ENCODE measurements at regions not wholly inside any gene's neighbourhood (a gene's known extent, or its start where the extent isn't known, plus 50 kb on each side); places are given as distances from the start of the nearest gene placed in this dataset.

- CTCF ChIA-PET: no interaction called here
- DNase-seq: no peak
- ATAC-seq: no peak
- H3K4me3 Mint-ChIP-seq: no peak overlapping the region
- H3K27me3 Mint-ChIP-seq: no peaks in the 10 kb centered on the region
- H3K4me1 Mint-ChIP-seq: no peaks in the 10 kb centered on the region
- no peaks in the 10 kb centered on the region for H3K9me3 Mint-ChIP-seq (ENCODE audit: low read depth)
- H3K27ac Mint-ChIP-seq: no peak overlapping the region
- no peaks in the 10 kb centered on the region for H3K36me3 Mint-ChIP-seq
Measured at GRCh38 chr10:128602183-128602582, 476.0 kb upstream of the MKI67 start.

- no peaks in the 10 kb centered on the region for H3K9me3 Mint-ChIP-seq (ENCODE audit: low read depth)
- no peaks in the 10 kb centered on the region for H3K27me3 Mint-ChIP-seq
- no peaks in the 10 kb centered on the region for H3K4me1 Mint-ChIP-seq
- no peaks in the 10 kb centered on the region for H3K36me3 Mint-ChIP-seq
- DNase-seq (no peak), ATAC-seq (no peak)
- no peak overlapping the region for H3K4me3 Mint-ChIP-seq
- no peak overlapping the region for H3K27ac Mint-ChIP-seq
- CTCF ChIA-PET: no interaction called here
Measured at GRCh38 chr10:128604025-128604424, 477.8 kb upstream of the MKI67 start.

DNA sequence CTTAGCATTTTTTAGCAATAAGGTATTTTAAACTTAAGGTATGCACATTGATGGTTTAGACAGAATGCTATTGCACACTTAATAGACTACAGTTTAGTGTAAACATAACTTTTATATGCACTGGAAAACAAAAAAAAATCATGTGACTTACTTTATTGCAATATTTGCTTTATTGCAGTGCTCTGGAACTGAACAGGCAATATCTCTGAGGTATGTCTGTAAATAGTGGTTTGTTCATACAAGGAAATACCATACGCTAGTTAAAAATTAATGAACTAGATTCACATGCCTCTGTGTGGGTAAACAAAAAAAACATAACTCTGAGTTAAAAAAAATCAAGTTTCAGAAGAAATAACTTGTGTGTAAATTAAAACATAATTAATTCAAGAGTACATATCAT is 479.0 kb upstream of the MKI67 start:
- Mint-ChIP-seq H3K4me3 (no peak overlapping the region), H3K9me3 (ENCODE audit: low read depth) (no peaks in the 10 kb centered on the region), H3K4me1 (no peaks in the 10 kb centered on the region), H3K27me3 (no peaks in the 10 kb centered on the region), H3K27ac (no peak overlapping the region), H3K36me3 (no peaks in the 10 kb centered on the region)
- no peak for ATAC-seq
- CTCF ChIA-PET: no interaction called here
- DNase-seq: no peak

DNA sequence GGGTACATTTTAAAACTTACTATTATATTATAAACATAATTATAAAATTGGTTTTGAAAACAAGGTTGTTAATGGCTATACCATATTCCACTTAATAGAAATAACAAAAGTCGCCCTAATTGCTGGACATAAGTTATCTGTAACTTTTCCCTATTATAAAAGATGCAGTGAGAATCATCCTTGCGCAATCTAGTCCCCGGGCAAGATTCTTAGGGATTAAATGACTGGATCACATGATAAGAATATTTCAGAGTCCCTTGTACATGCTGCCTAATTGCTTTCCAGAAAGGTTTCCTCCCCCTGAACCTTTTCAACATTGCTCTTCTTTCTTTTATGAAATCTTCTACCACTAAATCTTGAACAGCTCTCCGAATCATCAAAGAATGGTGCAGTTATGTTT is 479.8 kb upstream of the MKI67 start:
- Mint-ChIP-seq H3K27ac (no peak overlapping the region), H3K4me3 (no peak overlapping the region), H3K4me1 (no peaks in the 10 kb centered on the region), H3K27me3 (no peaks in the 10 kb centered on the region), H3K9me3 (ENCODE audit: low read depth) (no peaks in the 10 kb centered on the region), H3K36me3 (no peaks in the 10 kb centered on the region)
- CTCF ChIA-PET: no interaction called here
- ATAC-seq (no peak), DNase-seq (no peak)

DNA sequence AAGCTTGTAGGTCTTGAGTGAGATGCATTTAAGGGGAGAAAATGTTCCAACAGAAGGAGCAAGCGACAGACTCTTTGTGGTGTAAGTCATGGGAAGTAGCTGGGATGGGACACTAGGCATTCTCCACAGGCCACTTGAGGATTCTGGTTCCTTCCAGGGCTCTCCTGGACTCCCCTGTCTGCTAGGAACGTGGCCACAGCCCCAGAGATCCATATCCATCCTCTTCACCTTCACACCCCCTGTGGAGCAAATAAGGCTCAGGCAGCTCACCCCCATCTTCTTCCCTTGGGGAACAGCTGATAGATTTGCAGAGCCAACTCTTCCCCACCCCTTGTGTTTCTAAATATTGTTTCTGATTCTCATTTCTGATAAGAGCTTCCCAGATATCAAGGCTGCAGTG is 482.6 kb upstream of the MKI67 start:
- CTCF ChIA-PET: no interaction called here
- no peak overlapping the region for H3K27ac Mint-ChIP-seq

GRCh38 chr10:128609460-128609859 is 483.2 kb upstream of the MKI67 start:
- Mint-ChIP-seq H3K4me1 (no peaks in the 10 kb centered on the region), H3K36me3 (no peaks in the 10 kb centered on the region), H3K27ac (no peak overlapping the region), H3K4me3 (no peak overlapping the region), H3K9me3 (ENCODE audit: low read depth) (no peaks in the 10 kb centered on the region), H3K27me3 (no peaks in the 10 kb centered on the region)
- CTCF ChIA-PET: no interaction called here
- ATAC-seq (no peak), DNase-seq (no peak)

More for the DNA sequence above, 482.6 kb upstream of the MKI67 start:
- Mint-ChIP-seq H3K4me1 (no peaks in the 10 kb centered on the region), H3K36me3 (no peaks in the 10 kb centered on the region), H3K9me3 (ENCODE audit: low read depth) (no peaks in the 10 kb centered on the region), H3K4me3 (no peak overlapping the region), H3K27me3 (no peaks in the 10 kb centered on the region)
- no peak for DNase-seq
- ATAC-seq: no peak

DNA sequence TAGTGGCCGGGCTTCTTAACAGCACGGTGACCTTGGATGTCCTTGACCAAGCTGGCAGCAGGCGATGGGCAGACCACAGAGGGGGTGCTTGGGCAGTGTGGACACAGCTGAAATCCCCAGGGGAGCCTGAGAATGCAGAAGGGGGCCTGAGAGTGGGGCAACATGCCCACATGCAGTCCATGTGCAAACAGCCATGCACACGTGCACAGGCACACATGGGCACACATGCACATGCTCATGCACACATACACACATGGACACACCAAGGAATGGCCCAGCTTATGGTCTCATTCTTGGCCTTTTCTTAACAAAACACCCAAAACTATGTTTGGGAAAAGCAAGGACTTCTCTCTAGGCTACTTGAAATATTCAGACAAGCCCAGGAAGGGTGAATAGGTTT is 483.9 kb upstream of the MKI67 start:
- CTCF ChIA-PET: no interaction called here
- no peak overlapping the region for H3K27ac Mint-ChIP-seq
- DNase-seq (no peak), ATAC-seq (no peak)
- H3K9me3 Mint-ChIP-seq (ENCODE audit: low read depth): no peaks in the 10 kb centered on the region
- H3K4me3 Mint-ChIP-seq: no peak overlapping the region
- no peaks in the 10 kb centered on the region for H3K27me3 Mint-ChIP-seq
- H3K36me3 Mint-ChIP-seq: no peaks in the 10 kb centered on the region
- no peaks in the 10 kb centered on the region for H3K4me1 Mint-ChIP-seq

- H3K4me3 Mint-ChIP-seq: no peak overlapping the region
- CTCF ChIA-PET: no interaction called here
- H3K27ac Mint-ChIP-seq: no peak overlapping the region
- no peak for DNase-seq
- no peak for ATAC-seq
- H3K36me3 Mint-ChIP-seq: no peaks in the 10 kb centered on the region
- H3K4me1 Mint-ChIP-seq: no peaks in the 10 kb centered on the region
- H3K9me3 Mint-ChIP-seq (ENCODE audit: low read depth): no peaks in the 10 kb centered on the region
- H3K27me3 Mint-ChIP-seq: no peaks in the 10 kb centered on the region
Measured at GRCh38 chr10:128612195-128612594, 486.0 kb upstream of the MKI67 start.

GRCh38 chr10:128612631-128613030 is 486.4 kb upstream of the MKI67 start:
- H3K27me3 Mint-ChIP-seq: no peaks in the 10 kb centered on the region
- H3K27ac Mint-ChIP-seq: no peak overlapping the region
- no peaks in the 10 kb centered on the region for H3K4me1 Mint-ChIP-seq
- CTCF ChIA-PET: no interaction called here
- no peak for ATAC-seq
- DNase-seq: no peak
- no peaks in the 10 kb centered on the region for H3K9me3 Mint-ChIP-seq (ENCODE audit: low read depth)
- H3K36me3 Mint-ChIP-seq: no peaks in the 10 kb centered on the region
- no peak overlapping the region for H3K4me3 Mint-ChIP-seq

- no peak overlapping the region for H3K4me3 Mint-ChIP-seq
- H3K27ac Mint-ChIP-seq: no peak overlapping the region
- CTCF ChIA-PET: no interaction called here
- no peak for DNase-seq
- H3K9me3 Mint-ChIP-seq (ENCODE audit: low read depth): no peaks in the 10 kb centered on the region
- H3K4me1 Mint-ChIP-seq: no peaks in the 10 kb centered on the region
- ATAC-seq: no peak
- H3K36me3 Mint-ChIP-seq: no peaks in the 10 kb centered on the region
- H3K27me3 Mint-ChIP-seq: no peaks in the 10 kb centered on the region
Measured at GRCh38 chr10:128614016-128614605, 487.9 kb upstream of the MKI67 start.

DNA sequence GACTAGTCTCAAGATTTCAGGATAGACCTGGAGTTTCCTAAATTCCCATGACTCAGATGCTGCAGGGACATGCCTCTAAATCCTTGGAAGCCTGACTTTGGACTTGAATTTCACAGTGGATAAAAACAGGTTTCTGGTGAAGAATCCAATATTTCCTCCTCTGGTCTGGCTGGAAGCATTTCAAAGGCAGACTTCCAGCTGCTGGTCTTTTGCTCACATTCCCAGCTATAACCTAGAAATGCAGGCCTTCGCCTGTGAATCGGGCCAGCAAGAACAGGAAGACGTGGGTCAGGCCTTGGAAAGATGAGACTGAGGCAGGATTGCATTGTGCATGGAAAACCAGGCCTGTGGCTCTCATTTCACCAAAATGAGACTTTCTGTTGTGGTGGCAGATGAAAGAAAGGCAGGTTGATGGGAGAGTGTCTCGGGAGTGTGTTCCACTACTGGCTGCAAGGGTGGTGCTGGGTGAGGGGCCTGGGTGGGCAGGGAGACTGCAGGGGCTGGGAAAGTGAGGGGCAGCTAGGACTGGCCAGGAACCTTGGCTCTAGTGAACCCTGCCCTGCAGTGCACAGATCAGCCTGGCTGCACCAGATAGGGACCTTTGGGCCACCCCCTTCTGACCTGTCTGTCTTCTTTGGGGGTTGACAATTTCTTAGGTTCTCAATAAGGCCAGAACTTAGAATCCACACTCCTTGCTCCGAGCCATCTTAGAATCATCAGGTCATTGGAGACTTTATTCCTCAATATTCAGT is 488.8 kb upstream of the MKI67 start:
- ATAC-seq (no peak), DNase-seq (no peak)
- no peaks in the 10 kb centered on the region for H3K27me3 Mint-ChIP-seq
- no peak overlapping the region for H3K4me3 Mint-ChIP-seq
- no peak overlapping the region for H3K27ac Mint-ChIP-seq
- no peaks in the 10 kb centered on the region for H3K9me3 Mint-ChIP-seq (ENCODE audit: low read depth)
- H3K36me3 Mint-ChIP-seq: no peaks in the 10 kb centered on the region
- CTCF ChIA-PET: no interaction called here
- H3K4me1 Mint-ChIP-seq: no peaks in the 10 kb centered on the region

DNA sequence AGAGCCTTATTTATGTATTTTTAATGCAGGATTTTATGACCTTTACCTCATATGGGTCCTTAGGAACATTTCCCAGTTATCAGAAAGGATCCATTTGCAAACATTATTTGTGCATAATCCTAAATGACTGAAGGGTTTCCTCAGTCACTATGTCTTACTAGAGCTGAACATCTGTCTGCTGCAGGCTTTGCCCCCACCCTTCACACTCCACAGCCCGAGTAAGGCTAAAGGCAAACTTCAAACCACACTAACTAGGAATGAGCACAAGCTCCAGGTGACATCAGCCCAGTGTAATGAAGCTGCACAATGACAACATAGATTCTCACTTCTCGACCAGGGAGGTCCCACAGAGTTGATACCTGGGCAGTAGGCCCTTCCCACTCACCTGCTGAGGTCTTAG is 491.3 kb upstream of the MKI67 start:
- no peak for ATAC-seq
- CTCF ChIA-PET: no interaction called here

GRCh38 chr10:128622706-128623105 is 496.5 kb upstream of the MKI67 start:
- no peaks in the 10 kb centered on the region for H3K9me3 Mint-ChIP-seq (ENCODE audit: low read depth)
- CTCF ChIA-PET: no interaction called here
- ATAC-seq (no peak), DNase-seq (no peak)
- no peak overlapping the region for H3K4me3 Mint-ChIP-seq
- H3K27me3 Mint-ChIP-seq: no peaks in the 10 kb centered on the region
- no peaks in the 10 kb centered on the region for H3K4me1 Mint-ChIP-seq
- H3K27ac Mint-ChIP-seq: no peak overlapping the region
- no peaks in the 10 kb centered on the region for H3K36me3 Mint-ChIP-seq

More for the DNA sequence above, 491.3 kb upstream of the MKI67 start:
- no peak for DNase-seq
- Mint-ChIP-seq H3K4me3 (no peak overlapping the region), H3K4me1 (no peaks in the 10 kb centered on the region), H3K36me3 (no peaks in the 10 kb centered on the region), H3K27ac (no peak overlapping the region), H3K27me3 (no peaks in the 10 kb centered on the region), H3K9me3 (ENCODE audit: low read depth) (no peaks in the 10 kb centered on the region)

DNA sequence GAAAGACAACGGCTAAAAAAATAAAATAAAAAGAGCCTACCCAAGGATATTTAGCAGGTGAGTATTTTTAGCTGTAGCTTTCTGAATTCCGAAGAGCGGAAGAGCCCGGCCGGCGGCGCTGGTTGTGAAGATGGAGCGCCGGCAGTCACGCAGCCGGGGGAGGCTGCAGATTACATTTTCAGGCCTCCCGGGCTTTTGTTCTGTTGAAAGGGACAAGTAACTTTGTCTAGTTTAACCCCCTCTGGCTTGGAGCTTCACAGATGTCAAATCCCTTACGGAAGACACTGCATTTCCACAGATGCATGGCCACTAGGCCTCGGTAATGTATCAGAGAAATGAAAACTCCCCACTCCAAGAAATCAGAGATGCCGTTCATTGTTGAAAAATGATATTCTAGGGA is 497.6 kb upstream of the MKI67 start:
- DNase-seq (no peak), ATAC-seq (no peak)
- Mint-ChIP-seq H3K27me3 (no peaks in the 10 kb centered on the region), H3K4me3 (no peak overlapping the region), H3K27ac (no peak overlapping the region), H3K9me3 (ENCODE audit: low read depth) (no peaks in the 10 kb centered on the region), H3K36me3 (no peaks in the 10 kb centered on the region), H3K4me1 (no peaks in the 10 kb centered on the region)
- CTCF ChIA-PET: no interaction called here
